Progenitor cell of endocrine pancreas (in vitro differentiated cells): ENCODE measurements at regions not wholly inside any gene's neighbourhood (a gene's known extent, or its start where the extent isn't known, plus 50 kb on each side); places are given as distances from the start of the nearest gene placed in this dataset.

Experiments
- DNase-seq: peaks from one replicate; pipeline ENCODE4 v3.0.0; 2021; ENCODE audit warnings: low spot score; ENCODE audit not compliant: unreplicated experiment
- H3K27ac Mint-ChIP-seq: 2 replicates; pipeline ENCODE4 v1.8.0; 2021; ENCODE audit warnings: mild to moderate bottlenecking, moderate library complexity, mixed read lengths
- H3K27me3 Mint-ChIP-seq: 2 replicates; pipeline ENCODE4 v1.8.0; 2021; ENCODE audit warnings: mixed read lengths
- H3K36me3 Mint-ChIP-seq: 2 replicates; pipeline ENCODE4 v1.8.0; 2022; ENCODE audit warnings: mixed read lengths; ENCODE audit not compliant: insufficient read depth
- H3K4me1 Mint-ChIP-seq: 2 replicates; pipeline ENCODE4 v1.8.0; 2021; ENCODE audit warnings: low read depth, mixed read lengths
- H3K4me3 Mint-ChIP-seq: 2 replicates; pipeline ENCODE4 v1.8.0; 2021; ENCODE audit warnings: low read depth, mild to moderate bottlenecking, moderate library complexity, mixed read lengths
- H3K9me3 Mint-ChIP-seq: 2 replicates; pipeline ENCODE4 v1.8.0; 2021; ENCODE audit warnings: low read depth, mixed read lengths
- CTCF ChIP-seq: fragments of 200-600 bp; sonication (generic); IDR thresholded peaks from one replicate; pipeline ENCODE4 v1.5.0; 2021; ENCODE audit warnings: antibody characterized with exemption, mild to moderate bottlenecking; ENCODE audit not compliant: unreplicated experiment

DNA sequence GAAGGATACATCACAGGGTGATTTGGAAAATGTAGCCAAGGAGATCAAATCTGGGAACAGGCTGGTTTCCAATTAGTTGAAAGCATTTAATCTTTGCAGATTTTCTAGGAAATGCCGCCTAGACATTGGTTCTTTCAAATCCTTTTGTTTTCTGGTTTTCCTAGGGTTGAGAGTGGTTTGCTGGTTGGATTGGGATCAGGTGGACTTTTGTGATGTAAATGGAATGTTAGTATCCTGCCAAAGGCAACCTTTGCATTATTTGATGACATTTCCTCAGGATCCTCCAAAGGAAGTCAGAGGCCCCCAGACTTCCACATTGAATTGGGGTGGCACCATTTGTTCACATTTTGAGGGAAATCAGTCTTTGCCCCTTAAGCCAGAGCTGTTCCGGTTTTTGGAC is 245.5 kb upstream of the RPS23 start:
- Mint-ChIP-seq H3K27me3 (no peaks in the 10 kb centered on the region), H3K36me3 (no peaks in the 10 kb centered on the region), H3K4me1 (peaks cover 13% of the 10 kb centered on the region), H3K27ac (no peak overlapping the region), H3K9me3 (peaks cover 13% of the 10 kb centered on the region), H3K4me3 (no peak overlapping the region)
- no peak for TF ChIP-seq CTCF
- DNase-seq = no peak

DNA sequence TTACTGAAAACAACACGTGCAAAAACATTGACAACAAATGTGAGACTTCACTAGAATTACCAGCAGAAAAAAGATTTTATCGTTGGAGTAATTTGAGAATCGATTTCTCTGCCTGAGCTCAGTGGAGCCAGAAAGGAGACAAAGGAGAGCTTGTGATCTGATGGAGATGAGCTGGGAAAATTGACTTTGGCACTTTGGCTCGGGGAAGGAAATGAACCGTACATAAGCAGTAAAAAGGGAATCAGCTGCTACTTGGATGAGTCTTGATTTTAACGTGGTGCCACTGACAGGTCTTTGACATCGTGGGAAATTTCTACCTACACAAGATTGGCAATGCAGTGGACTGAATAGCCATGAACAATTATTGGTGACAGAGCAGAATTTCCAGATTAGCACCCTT is 244.7 kb upstream of the RPS23 start:
- TF ChIP-seq CTCF = no peak
- Mint-ChIP-seq H3K9me3 (peaks cover 10% of the 10 kb centered on the region), H3K4me1 (peaks cover 13% of the 10 kb centered on the region), H3K27ac (no peak overlapping the region), H3K27me3 (no peaks in the 10 kb centered on the region), H3K4me3 (no peak overlapping the region), H3K36me3 (no peaks in the 10 kb centered on the region)
- no peak for DNase-seq

- no peak for TF ChIP-seq CTCF
- no peaks in the 10 kb centered on the region for H3K27me3 Mint-ChIP-seq
- no peak overlapping the region for H3K4me3 Mint-ChIP-seq
- DNase-seq = no peak
- H3K36me3 Mint-ChIP-seq = no peaks in the 10 kb centered on the region
- peaks cover 7% of the 10 kb centered on the region for H3K9me3 Mint-ChIP-seq
- no peak overlapping the region for H3K27ac Mint-ChIP-seq
- H3K4me1 Mint-ChIP-seq = peaks cover 13% of the 10 kb centered on the region
These were observed 243.4 kb upstream of the RPS23 start for GRCh38 chr5:82521431-82522051.

GRCh38 chr5:82519558-82519957 is 241.4 kb upstream of the RPS23 start:
- H3K27ac Mint-ChIP-seq = no peak overlapping the region
- no peak for TF ChIP-seq CTCF
- peaks cover 10% of the 10 kb centered on the region for H3K4me1 Mint-ChIP-seq
- H3K36me3 Mint-ChIP-seq = no peaks in the 10 kb centered on the region
- peaks cover 4% of the 10 kb centered on the region for H3K9me3 Mint-ChIP-seq
- no peaks in the 10 kb centered on the region for H3K27me3 Mint-ChIP-seq
- no peak overlapping the region for H3K4me3 Mint-ChIP-seq
- DNase-seq = no peak

- no peak for TF ChIP-seq CTCF
- H3K27ac Mint-ChIP-seq = no peak overlapping the region
- H3K4me3 Mint-ChIP-seq = no peak overlapping the region
- peaks cover 4% of the 10 kb centered on the region for H3K9me3 Mint-ChIP-seq
- H3K36me3 Mint-ChIP-seq = no peaks in the 10 kb centered on the region
- no peaks in the 10 kb centered on the region for H3K27me3 Mint-ChIP-seq
- DNase-seq = no peak
- H3K4me1 Mint-ChIP-seq = peaks cover 16% of the 10 kb centered on the region
These were observed 239.5 kb upstream of the RPS23 start for GRCh38 chr5:82517544-82518075.
